ENCODE measurements at regions not wholly inside any gene's neighbourhood (a gene's known extent, or its start where the extent isn't known, plus 50 kb on each side); places are given as distances from the start of the nearest gene placed in this dataset.

- Histone ChIP-seq H3F3A (ENCODE audit: low read length, unreplicated experiment) (no peaks in the 10 kb centered on the region), H4K20me1 (ENCODE audit: low read length) (no peaks in the 10 kb centered on the region), H3K4me3 (ENCODE audit: low read length) (no peak overlapping the region), H2AFZ (ENCODE audit: low read length) (no peak overlapping the region), H3K79me2 (ENCODE audit: low read length) (no peaks in the 10 kb centered on the region), H3K9ac (ENCODE audit: low read length) (no peak overlapping the region), H3K4me2 (ENCODE audit: low read length) (no peak overlapping the region), H3K27ac (ENCODE audit: low read length) (no peak overlapping the region), H3K27me3 (ENCODE audit: low read length) (no peaks in the 10 kb centered on the region), H3K36me3 (ENCODE audit: low read depth, low read length) (no peaks in the 10 kb centered on the region), H3K9me2 (replicated peaks; ENCODE audit: low read length) (no peaks in the 10 kb centered on the region), H3K4me1 (ENCODE audit: insufficient read depth, low read length) (no peaks in the 10 kb centered on the region), H3K9me3 (ENCODE audit: low read length) (no peaks in the 10 kb centered on the region)
- CTCF ChIA-PET = no interaction called here
- no peak for TF ChIP-seq EZH2phosphoT487 (IDR thresholded peaks at IDR 0.05; ENCODE audit: borderline replicate concordance, low read length)
- TF ChIP-seq EZH2 (IDR thresholded peaks at IDR 0.05; ENCODE audit: low read length, unreplicated experiment) = no peak
- no TSS peak for BruUV-seq (replicated peaks)
- ATAC-seq (no peak), DNase-seq (no peak)
- POLR2A ChIA-PET (ENCODE audit: unreplicated experiment) = no interaction called here
- intact Hi-C loops (cut with micrococcal nuclease) = no loop called here
Observed at GRCh38 chr9:107989544-107989943, 500.0 kb upstream of the KLF4 start.

GRCh38 chr9:107989099-107989498 is 499.5 kb upstream of the KLF4 start:
- Histone ChIP-seq H3F3A (ENCODE audit: low read length, unreplicated experiment) (no peaks in the 10 kb centered on the region), H3K4me3 (ENCODE audit: low read length) (no peak overlapping the region), H3K27ac (ENCODE audit: low read length) (no peak overlapping the region), H3K9me3 (ENCODE audit: low read length) (no peaks in the 10 kb centered on the region), H2AFZ (ENCODE audit: low read length) (no peak overlapping the region), H3K79me2 (ENCODE audit: low read length) (no peaks in the 10 kb centered on the region), H3K9ac (ENCODE audit: low read length) (no peak overlapping the region), H3K4me1 (ENCODE audit: insufficient read depth, low read length) (no peaks in the 10 kb centered on the region), H3K4me2 (ENCODE audit: low read length) (no peak overlapping the region), H3K9me2 (replicated peaks; ENCODE audit: low read length) (no peaks in the 10 kb centered on the region), H4K20me1 (ENCODE audit: low read length) (no peaks in the 10 kb centered on the region), H3K27me3 (ENCODE audit: low read length) (no peaks in the 10 kb centered on the region), H3K36me3 (ENCODE audit: low read depth, low read length) (no peaks in the 10 kb centered on the region)
- POLR2A ChIA-PET (ENCODE audit: unreplicated experiment) = no interaction called here
- CTCF ChIA-PET = no interaction called here
- no peak for ATAC-seq
- no TSS peak for BruUV-seq (replicated peaks)
- no peak for TF ChIP-seq CTCF (conservative IDR thresholded peaks at IDR 0.05; ENCODE audit: low read depth, low read length)
- TF ChIP-seq EZH2phosphoT487 (IDR thresholded peaks at IDR 0.05; ENCODE audit: borderline replicate concordance, low read length) = no peak
- no peak for TF ChIP-seq EZH2 (IDR thresholded peaks at IDR 0.05; ENCODE audit: low read length, unreplicated experiment)
- intact Hi-C loops (cut with micrococcal nuclease) = no loop called here
- DNase-seq = no peak

GRCh38 chr9:107984956-107985355 is 495.4 kb upstream of the KLF4 start:
- Histone ChIP-seq H3K27ac (ENCODE audit: low read length) (no peak overlapping the region), H3F3A (ENCODE audit: low read length, unreplicated experiment) (no peaks in the 10 kb centered on the region), H3K4me3 (ENCODE audit: low read length) (no peak overlapping the region), H3K4me2 (ENCODE audit: low read length) (no peak overlapping the region), H3K79me2 (ENCODE audit: low read length) (no peaks in the 10 kb centered on the region), H3K27me3 (ENCODE audit: low read length) (no peaks in the 10 kb centered on the region), H3K9ac (ENCODE audit: low read length) (no peak overlapping the region), H3K9me2 (replicated peaks; ENCODE audit: low read length) (no peaks in the 10 kb centered on the region), H3K36me3 (ENCODE audit: low read depth, low read length) (no peaks in the 10 kb centered on the region), H2AFZ (ENCODE audit: low read length) (no peak overlapping the region), H4K20me1 (ENCODE audit: low read length) (no peaks in the 10 kb centered on the region), H3K9me3 (ENCODE audit: low read length) (no peaks in the 10 kb centered on the region), H3K4me1 (ENCODE audit: insufficient read depth, low read length) (no peaks in the 10 kb centered on the region)
- CTCF ChIA-PET = no interaction called here
- POLR2A ChIA-PET (ENCODE audit: unreplicated experiment) = no interaction called here
- ATAC-seq (no peak), DNase-seq (no peak)
- intact Hi-C loops (cut with micrococcal nuclease) = no loop called here
- no peak for TF ChIP-seq EZH2phosphoT487 (IDR thresholded peaks at IDR 0.05; ENCODE audit: borderline replicate concordance, low read length)
- no peak for TF ChIP-seq CTCF (conservative IDR thresholded peaks at IDR 0.05; ENCODE audit: low read depth, low read length)
- no peak for TF ChIP-seq EZH2 (IDR thresholded peaks at IDR 0.05; ENCODE audit: low read length, unreplicated experiment)
- no TSS peak for BruUV-seq (replicated peaks)
